HTR-8/SVneo (cell line): ENCODE measurements at regions not wholly inside any gene's neighbourhood (a gene's known extent, or its start where the extent isn't known, plus 50 kb on each side); places are given as distances from the start of the nearest gene placed in this dataset.
"Not testable (repeated sequence)": the region's sequence is repeated elsewhere in the genome, so short reads cannot be mapped to it uniquely, and the experiment has no call there.

Experiments
- DNase-seq: peaks from one replicate; pipeline ENCODE4 v3.0.0; 2011; ENCODE audit warnings: low spot score, mixed read lengths; ENCODE audit not compliant: insufficient read length
- FAIRE-seq: peaks from 2 replicates; lab custom pipeline; 2011; peaks lifted over from hg19 to GRCh38; lab: Jason Lieb, UNC

DNA sequence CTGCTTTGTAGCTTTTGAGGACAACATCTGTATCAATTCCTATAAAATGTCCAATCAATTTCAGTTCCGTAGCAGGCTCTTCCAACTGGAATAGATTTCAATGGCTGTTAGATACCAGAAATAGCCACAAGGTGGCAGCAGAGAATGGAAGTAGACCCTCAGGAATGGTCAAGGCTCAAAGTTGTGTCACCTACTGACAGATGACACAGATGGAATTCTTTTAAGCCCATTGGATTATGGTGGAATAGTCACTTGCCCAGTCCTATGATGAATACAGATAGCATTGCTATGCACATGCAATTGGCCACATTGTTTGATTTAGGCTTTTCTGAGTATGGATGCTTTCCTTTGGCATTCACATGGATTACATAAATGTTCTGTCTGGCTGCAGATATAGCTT lies 130.4 kb upstream of the RADX start:
- peak; percentile 0 for DNase-seq
- no peak for FAIRE-seq

DNA sequence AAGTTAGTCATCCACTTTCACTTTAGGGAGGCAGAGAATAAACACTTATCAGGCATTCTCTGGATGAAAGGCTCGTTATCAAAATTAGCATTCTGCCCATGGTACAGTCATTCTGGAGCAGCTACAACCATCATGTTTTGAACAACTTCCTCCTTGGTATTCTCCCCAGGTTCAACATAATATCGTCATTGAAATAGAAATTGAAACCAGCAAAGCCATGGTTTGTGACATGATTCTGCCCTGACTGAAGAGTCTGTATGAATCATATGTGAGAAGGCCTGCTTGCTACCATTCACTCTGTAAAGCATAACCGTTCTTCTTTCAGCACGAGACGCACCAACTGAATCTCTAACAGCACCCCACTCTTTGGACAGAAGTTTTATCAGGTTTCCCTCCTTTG lies 127.5 kb upstream of the RADX start:
- no peak for FAIRE-seq
- DNase-seq, result no peak

DNA sequence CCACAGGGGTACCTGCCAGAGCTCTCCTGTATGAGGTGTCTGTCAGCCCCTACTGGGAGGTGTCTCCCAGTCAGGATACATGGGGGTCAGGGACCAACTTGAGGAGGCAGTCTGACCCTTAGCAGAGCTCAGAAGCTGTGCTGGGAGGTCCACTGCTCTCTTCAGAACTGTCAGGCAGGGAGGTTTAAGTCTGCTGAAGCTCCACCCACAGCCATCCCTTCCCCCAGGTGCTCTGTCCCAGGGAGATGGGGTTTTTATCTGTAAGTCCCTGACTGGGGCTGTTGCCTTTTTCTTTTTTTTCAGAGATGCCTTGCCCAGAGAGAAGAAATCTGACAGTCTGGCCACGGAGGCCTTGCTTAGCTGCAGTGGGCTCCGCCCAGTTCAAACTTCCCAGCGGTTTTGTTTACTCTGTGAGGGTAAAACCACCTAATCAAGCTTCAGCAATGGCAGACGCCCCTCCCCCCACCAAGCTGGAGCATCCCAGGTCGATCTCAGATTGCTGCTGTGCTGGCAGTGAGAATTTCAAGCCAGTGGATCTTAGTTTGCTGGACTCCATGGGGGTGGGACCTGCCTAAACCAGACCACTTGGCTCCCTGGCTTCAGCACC lies 118.5 kb upstream of the RADX start:
- DNase-seq, FAIRE-seq: not testable (repeated sequence)

DNA sequence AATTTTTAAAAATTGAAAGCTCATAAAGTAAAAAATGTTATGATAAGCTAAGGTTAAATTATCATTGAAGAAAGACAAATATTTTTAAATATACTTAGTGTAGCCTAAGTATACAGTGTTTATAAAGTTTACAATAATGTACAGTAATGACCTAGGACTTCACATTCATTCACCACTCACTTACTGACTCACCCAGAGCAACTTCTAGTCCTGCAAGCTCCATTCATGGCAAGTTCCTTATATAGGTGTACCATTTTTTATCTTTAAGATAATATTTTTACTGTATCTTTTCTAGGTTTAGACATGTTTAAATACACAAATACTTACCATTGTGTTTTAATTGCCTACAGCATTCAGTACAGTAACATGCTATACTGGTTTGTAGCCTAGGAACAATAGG lies 112.3 kb upstream of the RADX start:
- DNase-seq (no peak), FAIRE-seq (no peak)

DNA sequence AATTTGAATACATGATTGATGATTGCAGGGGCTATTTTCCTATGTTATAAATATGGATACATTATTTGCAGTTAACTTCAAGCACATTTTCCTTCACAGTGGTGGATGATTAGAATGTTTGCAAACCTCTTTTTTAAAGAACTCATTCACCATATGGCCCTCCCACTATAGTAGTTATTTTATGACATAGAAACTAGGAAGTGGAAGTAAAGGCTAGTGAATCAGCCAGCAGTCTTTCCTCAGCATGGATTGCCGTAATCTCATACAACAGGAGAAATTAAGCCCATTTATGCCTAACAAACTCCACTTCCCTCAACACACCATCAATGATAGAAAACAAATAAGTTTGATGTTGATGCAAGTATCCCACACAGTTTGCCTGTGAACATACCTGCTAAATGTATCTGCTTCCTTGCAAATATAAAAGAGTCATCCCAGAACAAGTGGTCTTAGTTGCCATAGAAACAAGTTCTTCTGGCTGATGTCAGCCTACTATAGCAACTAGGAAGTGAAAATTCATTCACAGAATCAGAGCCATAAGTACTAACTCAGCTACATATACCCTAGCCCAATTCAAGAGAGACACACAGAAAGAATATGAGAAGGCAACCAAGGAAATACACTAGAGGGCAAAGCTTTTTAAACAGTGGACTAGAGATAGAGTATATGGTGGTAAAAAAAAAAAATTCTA lies 100.9 kb upstream of the RADX start:
- no peak for DNase-seq
- no peak for FAIRE-seq
